NCI-H146 treated with DMSO at 0.1 percent for 48 hours (cell line): ENCODE measurements at regions not wholly inside any gene's neighbourhood (a gene's known extent, or its start where the extent isn't known, plus 50 kb on each side); places are given as distances from the start of the nearest gene placed in this dataset.

Source experiments
- DNase-seq: peaks from one replicate; lab custom pipeline; 2025; ENCODE audit not compliant: unreplicated experiment; lab: John Stamatoyannopoulos, UW

GRCh38 chr5:6914347-6914746, 201.1 kb downstream of the TENT4A start:
- DNase-seq = no peak

GRCh38 chr5:6915574-6915973, 202.3 kb downstream of the TENT4A start:
- no peak for DNase-seq

GRCh38 chr5:6918255-6918654, 205.0 kb downstream of the TENT4A start:
- DNase-seq = no peak

GRCh38 chr5:6920628-6921256, 207.5 kb downstream of the TENT4A start:
- DNase-seq = no peak

GRCh38 chr5:6926491-6927038, 213.3 kb downstream of the TENT4A start:
- DNase-seq = no peak

GRCh38 chr5:6936031-6936430, 222.8 kb downstream of the TENT4A start:
- no peak for DNase-seq

GRCh38 chr5:6937677-6938076, 224.4 kb downstream of the TENT4A start:
- no peak for DNase-seq

GRCh38 chr5:6941631-6942030, 228.4 kb downstream of the TENT4A start:
- DNase-seq = no peak

- no peak for DNase-seq
These were observed 230.2 kb downstream of the TENT4A start for GRCh38 chr5:6943197-6944112.

- DNase-seq = no peak
These were observed 235.3 kb downstream of the TENT4A start for GRCh38 chr5:6948562-6948961.

GRCh38 chr5:6949230-6949629, 236.0 kb downstream of the TENT4A start:
- DNase-seq = no peak

- DNase-seq = no peak
These were observed 237.0 kb downstream of the TENT4A start for GRCh38 chr5:6950250-6950649.

- no peak for DNase-seq
These were observed 237.6 kb downstream of the TENT4A start for GRCh38 chr5:6950860-6951259.

- DNase-seq = no peak
These were observed 247.9 kb downstream of the TENT4A start for GRCh38 chr5:6961123-6961522.

GRCh38 chr5:6961837-6962635, 248.8 kb downstream of the TENT4A start:
- DNase-seq = no peak

GRCh38 chr5:6976971-6977370, 263.7 kb downstream of the TENT4A start:
- no peak for DNase-seq

GRCh38 chr5:6979061-6979460, 265.8 kb downstream of the TENT4A start:
- no peak for DNase-seq

GRCh38 chr5:6989230-6989629, 276.0 kb downstream of the TENT4A start:
- DNase-seq = no peak

- no peak for DNase-seq
These were observed 280.9 kb downstream of the TENT4A start for GRCh38 chr5:6994097-6994496.

- no peak for DNase-seq
These were observed 281.9 kb downstream of the TENT4A start for GRCh38 chr5:6995115-6995514.

GRCh38 chr5:7000310-7000709, 287.1 kb downstream of the TENT4A start:
- no peak for DNase-seq
